ENCODE measurements at regions not wholly inside any gene's neighbourhood (a gene's known extent, or its start where the extent isn't known, plus 50 kb on each side); places are given as distances from the start of the nearest gene placed in this dataset.

DNA sequence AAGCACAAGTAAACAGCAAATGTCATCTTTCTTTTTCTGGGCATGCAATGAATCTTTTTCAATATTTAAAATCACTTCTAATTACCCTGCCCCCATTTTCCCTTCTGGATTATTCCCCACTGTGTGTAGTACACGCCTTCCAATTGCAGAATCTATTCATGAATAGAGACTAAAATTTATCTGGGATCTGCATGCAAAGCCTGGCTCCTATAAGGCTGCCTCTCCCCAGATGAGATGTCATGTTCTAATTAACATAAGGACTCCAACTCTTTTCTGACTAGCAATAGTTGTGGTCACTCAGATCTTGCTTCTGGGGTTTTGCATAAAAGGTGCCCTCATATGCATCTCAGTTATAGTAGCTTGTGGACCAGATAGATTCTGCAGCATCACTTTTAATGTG, 473.5 kb downstream of the BTG1 start:
- Histone ChIP-seq H3K36me3 (no peaks in the 10 kb centered on the region), H3K9me3 (no peaks in the 10 kb centered on the region), H3K27ac (no peak overlapping the region), H3K4me1 (no peaks in the 10 kb centered on the region), H3K4me3 (no peak overlapping the region), H3K27me3 (no peaks in the 10 kb centered on the region)
- intact Hi-C loops (cut with DNase I), result no loop called here
- ATAC-seq (no peak), DNase-seq (no peak)
- TF ChIP-seq, protein P1, sequence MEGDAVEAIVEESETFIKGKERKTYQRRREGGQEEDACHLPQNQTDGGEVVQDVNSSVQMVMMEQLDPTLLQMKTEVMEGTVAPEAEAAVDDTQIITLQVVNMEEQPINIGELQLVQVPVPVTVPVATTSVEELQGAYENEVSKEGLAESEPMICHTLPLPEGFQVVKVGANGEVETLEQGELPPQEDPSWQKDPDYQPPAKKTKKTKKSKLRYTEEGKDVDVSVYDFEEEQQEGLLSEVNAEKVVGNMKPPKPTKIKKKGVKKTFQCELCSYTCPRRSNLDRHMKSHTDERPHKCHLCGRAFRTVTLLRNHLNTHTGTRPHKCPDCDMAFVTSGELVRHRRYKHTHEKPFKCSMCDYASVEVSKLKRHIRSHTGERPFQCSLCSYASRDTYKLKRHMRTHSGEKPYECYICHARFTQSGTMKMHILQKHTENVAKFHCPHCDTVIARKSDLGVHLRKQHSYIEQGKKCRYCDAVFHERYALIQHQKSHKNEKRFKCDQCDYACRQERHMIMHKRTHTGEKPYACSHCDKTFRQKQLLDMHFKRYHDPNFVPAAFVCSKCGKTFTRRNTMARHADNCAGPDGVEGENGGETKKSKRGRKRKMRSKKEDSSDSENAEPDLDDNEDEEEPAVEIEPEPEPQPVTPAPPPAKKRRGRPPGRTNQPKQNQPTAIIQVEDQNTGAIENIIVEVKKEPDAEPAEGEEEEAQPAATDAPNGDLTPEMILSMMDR (IDR thresholded peaks at IDR 0.05), result no peak
- no peak for TF ChIP-seq POLR2A (IDR thresholded peaks at IDR 0.05)
- 17% methylated on average over 1 of the region's 1 CpG for WGBS (ENCODE audit: insufficient coverage, low coverage, low lambda C conversion rate, missing lambda C conversion rate)

DNA sequence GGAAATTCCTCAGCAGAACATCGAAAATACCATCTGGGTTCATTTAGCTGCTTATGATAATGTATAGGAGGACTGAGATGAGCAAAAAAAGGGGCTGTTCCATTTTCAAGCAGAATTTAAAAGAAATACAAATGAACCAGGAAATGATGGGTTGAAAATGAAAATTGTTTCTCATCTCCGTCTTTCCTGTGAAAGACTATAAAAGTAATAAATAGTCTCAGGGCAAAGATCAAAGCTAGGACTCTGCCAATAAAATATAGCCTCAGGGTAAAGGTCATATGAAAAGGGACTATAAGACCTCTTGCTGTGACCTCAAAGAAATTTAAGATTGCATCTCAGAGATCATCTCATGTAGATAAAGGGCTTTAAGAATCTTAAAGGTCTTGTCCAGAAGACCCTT, 478.0 kb downstream of the BTG1 start:
- DNase-seq, result no peak
- no peak for TF ChIP-seq POLR2A (IDR thresholded peaks at IDR 0.05)
- TF ChIP-seq, protein P1 (IDR thresholded peaks at IDR 0.05), result no peak
- H3K27me3 ChIP-seq, result no peaks in the 10 kb centered on the region
- WGBS (ENCODE audit: insufficient coverage, low coverage, low lambda C conversion rate, missing lambda C conversion rate), result 58% methylated on average over 2 of the region's 2 CpGs
- no peak overlapping the region for H3K27ac ChIP-seq
- no peaks in the 10 kb centered on the region for H3K9me3 ChIP-seq
- no peak for ATAC-seq
- no peak overlapping the region for H3K4me3 ChIP-seq
- H3K4me1 ChIP-seq, result no peaks in the 10 kb centered on the region
- no peaks in the 10 kb centered on the region for H3K36me3 ChIP-seq
- intact Hi-C loops (cut with DNase I), result no loop called here

DNA sequence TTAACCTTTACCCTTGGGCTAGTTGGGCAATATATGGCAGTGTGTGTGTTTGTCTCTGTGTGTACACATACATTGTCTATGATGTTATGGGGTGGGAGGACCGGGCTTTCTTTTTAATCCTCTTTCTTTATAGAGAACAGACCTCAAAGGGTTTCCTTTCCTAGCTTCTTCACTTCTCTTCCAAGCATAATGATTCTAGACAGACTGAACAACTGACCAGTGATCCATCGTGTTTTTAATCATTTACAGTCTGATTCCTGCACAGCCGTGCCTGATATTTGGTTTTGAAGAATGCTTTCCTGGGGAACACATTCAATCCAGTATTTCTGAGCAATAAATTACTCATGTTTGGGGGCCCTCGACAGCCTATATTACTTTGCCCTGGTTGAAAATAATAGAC, 481.1 kb upstream of the DCN start:
- Histone ChIP-seq H3K36me3 (no peaks in the 10 kb centered on the region), H3K9me3 (no peaks in the 10 kb centered on the region), H3K27me3 (no peaks in the 10 kb centered on the region), H3K4me1 (no peaks in the 10 kb centered on the region), H3K27ac (no peak overlapping the region), H3K4me3 (no peak overlapping the region)
- DNase-seq (no peak), ATAC-seq (peak in 2 of 4 donors; percentile 35 to 58)
- WGBS (ENCODE audit: insufficient coverage, low coverage, low lambda C conversion rate, missing lambda C conversion rate), result 43% methylated on average over 4 of the region's 4 CpGs
- intact Hi-C loops (cut with DNase I), result no loop called here
- TF ChIP-seq, protein P1 (IDR thresholded peaks at IDR 0.05), result no peak
- no peak for TF ChIP-seq POLR2A (IDR thresholded peaks at IDR 0.05)

DNA sequence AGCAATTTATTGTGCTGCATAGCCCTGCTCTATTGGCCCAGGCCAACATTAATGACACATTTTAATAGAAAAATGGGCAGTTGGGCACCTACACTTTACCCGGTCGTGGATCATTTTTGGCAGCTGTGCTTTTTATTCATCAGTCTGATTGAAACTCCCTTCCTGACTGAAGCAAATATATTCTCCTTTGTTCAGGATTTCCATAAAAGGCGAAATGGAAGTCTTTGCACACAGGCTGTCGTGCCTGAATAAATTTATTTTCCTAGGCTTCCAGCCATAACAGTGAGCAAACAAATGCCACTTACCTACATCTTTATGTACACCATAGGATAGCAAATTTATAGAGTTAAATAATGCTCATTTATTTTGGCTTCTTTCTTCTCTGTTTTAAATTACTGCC, 480.7 kb upstream of the DCN start:
- WGBS (ENCODE audit: insufficient coverage, low coverage, low lambda C conversion rate, missing lambda C conversion rate), result 63% methylated on average over 4 of the region's 4 CpGs
- TF ChIP-seq, protein P1 (IDR thresholded peaks at IDR 0.05), result no peak
- no peak for TF ChIP-seq POLR2A (IDR thresholded peaks at IDR 0.05)
- no peaks in the 10 kb centered on the region for H3K9me3 ChIP-seq
- DNase-seq, result no peak
- H3K27ac ChIP-seq, result no peak overlapping the region
- no peaks in the 10 kb centered on the region for H3K36me3 ChIP-seq
- H3K4me1 ChIP-seq, result no peaks in the 10 kb centered on the region
- no peaks in the 10 kb centered on the region for H3K27me3 ChIP-seq
- H3K4me3 ChIP-seq, result no peak overlapping the region
- intact Hi-C loops (cut with DNase I), result no loop called here
- ATAC-seq, result peak in 1 of 4 donors; percentile 10

DNA sequence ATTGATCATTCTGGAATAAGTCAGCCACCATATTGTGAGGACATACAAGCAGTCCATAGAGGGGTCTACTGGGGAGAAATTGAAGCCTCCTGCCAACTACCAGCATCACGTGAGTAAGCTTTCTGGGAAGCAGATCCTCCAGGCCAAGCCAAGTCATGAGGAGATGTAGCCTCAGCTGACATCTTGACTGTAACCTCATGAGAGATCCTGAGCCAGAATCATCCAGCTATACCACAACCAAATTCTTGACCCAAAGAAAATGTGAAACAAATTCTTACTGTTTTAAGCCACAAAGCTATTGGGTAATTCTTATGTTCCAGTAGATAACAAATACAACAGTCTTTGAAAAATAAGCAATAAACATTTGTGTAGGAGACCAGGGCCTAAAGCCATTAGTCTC, 479.4 kb upstream of the DCN start:
- ATAC-seq (no peak), DNase-seq (no peak)
- WGBS (ENCODE audit: insufficient coverage, low coverage, low lambda C conversion rate, missing lambda C conversion rate), result 50% methylated on average over 1 of the region's 1 CpG
- Histone ChIP-seq H3K4me3 (no peak overlapping the region), H3K4me1 (no peaks in the 10 kb centered on the region), H3K27me3 (no peaks in the 10 kb centered on the region), H3K27ac (no peak overlapping the region), H3K36me3 (no peaks in the 10 kb centered on the region), H3K9me3 (no peaks in the 10 kb centered on the region)
- intact Hi-C loops (cut with DNase I), result no loop called here
- no peak for TF ChIP-seq POLR2A (IDR thresholded peaks at IDR 0.05)
- TF ChIP-seq, protein P1 (IDR thresholded peaks at IDR 0.05), result no peak

Data from right lobe of liver (tissue), 6 donors.